CD14-positive monocyte (primary cell): ENCODE measurements at regions not wholly inside any gene's neighbourhood (a gene's known extent, or its start where the extent isn't known, plus 50 kb on each side); places are given as distances from the start of the nearest gene placed in this dataset.

Source experiments
- DNase-seq, 3 donors: peaks; one replicate each; pipeline ENCODE4 v3.0.0-alpha.2; 2011 to 2022
- H2AFZ ChIP-seq: 2 replicates; pipeline ENCODE4 v1.6.0; 2012; ENCODE audit warnings: mild to moderate bottlenecking, low read depth, low read length, inconsistent platforms; ENCODE audit not compliant: insufficient read depth, poor library complexity, severe bottlenecking
- H3K27ac ChIP-seq, 2 donors: 1 replicate in 1 of 2; 2 replicates in 1 of 2; pipeline ENCODE4 v1.5.1; 2012 to 2013; ENCODE audit warnings: low read length in 2 of 2, control low read depth in 1 of 2, inconsistent platforms in 1 of 2, low read depth in 1 of 2, mild to moderate bottlenecking in 1 of 2
- H3K27me3 ChIP-seq, 2 donors: one replicate each; pipeline versions ENCODE4 v1.6.0 to v1.6.1; 2011 to 2013; ENCODE audit warnings: low read length in 2 of 2; ENCODE audit not compliant: control insufficient read depth in 2 of 2, insufficient read depth in 2 of 2
- H3K36me3 ChIP-seq, 2 donors: replicated peaks in 1 of 2; 1 replicate in 1 of 2; 2 replicates in 1 of 2; pipeline versions ENCODE4 v1.5.1 to v1.6.1; 2012 to 2013; ENCODE audit warnings: low read length in 2 of 2, control low read depth in 1 of 2, inconsistent platforms in 1 of 2, mild to moderate bottlenecking in 1 of 2; ENCODE audit not compliant: insufficient read depth in 2 of 2, control insufficient read depth in 1 of 2
- H3K4me1 ChIP-seq, 2 donors: 1 replicate in 1 of 2; 2 replicates in 1 of 2; pipeline versions ENCODE4 v1.5.1 to v1.6.1; 2012 to 2013; ENCODE audit warnings: low read length in 2 of 2, control low read depth in 1 of 2, inconsistent platforms in 1 of 2, mild to moderate bottlenecking in 1 of 2, moderate library complexity in 1 of 2; ENCODE audit not compliant: insufficient read depth in 2 of 2, control insufficient read depth in 1 of 2
- H3K4me2 ChIP-seq: replicated peaks from 2 replicates; pipeline ENCODE3; 2012; ENCODE audit warnings: low read length, moderate library complexity, mild to moderate bottlenecking; ENCODE audit not compliant: poor library complexity, severe bottlenecking; ENCODE audit errors: extremely low read depth
- H3K4me3 ChIP-seq, 3 experiments: fragments of 200-600 bp in 1 of 3; sonication (generic) in 1 of 3; replicated peaks in 1 of 3; 1 replicate in 2 of 3; 2 replicates in 1 of 3; pipeline ENCODE4 v1.5.1; 2011 to 2013; ENCODE audit warnings: low read length in 3 of 3, mild to moderate bottlenecking in 3 of 3, control low read depth in 2 of 3, low read depth in 2 of 3, inconsistent platforms in 1 of 3, moderate library complexity in 1 of 3
- H3K79me2 ChIP-seq: 2 replicates; pipeline ENCODE4 v1.6.0; 2012; ENCODE audit warnings: mild to moderate bottlenecking, control low read depth, inconsistent platforms, low read length, moderate library complexity; ENCODE audit not compliant: insufficient read depth
- H3K9ac ChIP-seq: 2 replicates; pipeline ENCODE4 v1.6.0; 2017; ENCODE audit warnings: low read length, mild to moderate bottlenecking; ENCODE audit not compliant: insufficient read depth, poor library complexity, severe bottlenecking
- H3K9me3 ChIP-seq, 2 donors: replicated peaks in 1 of 2; 1 replicate in 1 of 2; 2 replicates in 1 of 2; pipeline versions ENCODE4 v1.5.1 to v1.6.1; 2012 to 2013; ENCODE audit warnings: low read length in 2 of 2, control low read depth in 1 of 2; ENCODE audit not compliant: control insufficient read depth in 1 of 2, insufficient read depth in 1 of 2
- H4K20me1 ChIP-seq: 2 replicates; pipeline ENCODE4 v1.6.0; 2012; ENCODE audit warnings: mild to moderate bottlenecking, low read length, control low read depth, moderate library complexity; ENCODE audit not compliant: insufficient read depth
- H3K27ac Mint-ChIP-seq, 7 donors: one replicate each; pipeline ENCODE4 v1.8.0; 2020; ENCODE audit warnings: mild to moderate bottlenecking in 7 of 7, mixed read lengths in 7 of 7, moderate library complexity in 6 of 7, inconsistent platforms in 2 of 7
- H3K27me3 Mint-ChIP-seq, 3 donors: one replicate each; pipeline ENCODE4 v1.8.0; 2021 to 2022; ENCODE audit warnings: low read depth in 3 of 3, mild to moderate bottlenecking in 3 of 3, mixed read lengths in 3 of 3, moderate library complexity in 3 of 3, inconsistent platforms in 1 of 3
- H3K36me3 Mint-ChIP-seq, 2 donors: one replicate each; pipeline ENCODE4 v1.8.0; 2020; ENCODE audit warnings: mixed read lengths in 2 of 2, inconsistent platforms in 1 of 2, mild to moderate bottlenecking in 1 of 2
- H3K4me1 Mint-ChIP-seq: one replicate; pipeline ENCODE4 v1.8.0; 2020; ENCODE audit warnings: mild to moderate bottlenecking, mixed read lengths
- H3K4me3 Mint-ChIP-seq, 2 donors: one replicate each; pipeline ENCODE4 v1.8.0; 2020; ENCODE audit warnings: mild to moderate bottlenecking in 2 of 2, mixed read lengths in 2 of 2, moderate library complexity in 1 of 2
- H3K9me3 Mint-ChIP-seq, 7 donors: one replicate each; pipeline ENCODE4 v1.8.0; 2020 to 2022; ENCODE audit warnings: mixed read lengths in 7 of 7, mild to moderate bottlenecking in 6 of 7, moderate library complexity in 6 of 7, inconsistent platforms in 2 of 7
- CTCF ChIP-seq: fragments of 200-600 bp; IDR thresholded peaks from one replicate; pipeline ENCODE4 v1.8.0; 2022; ENCODE audit warnings: antibody characterized with exemption, mild to moderate bottlenecking
- WGBS: methylation state at CpG from one replicate; pipeline ENCODE4 v1.1.5; 2013; ENCODE audit warnings: missing lambda C conversion rate; ENCODE audit not compliant: insufficient coverage; 5-methylcytosine and 5-hydroxymethylcytosine counted together
- intact Hi-C, 2 donors: fragments of 100-400 bp; cut with micrococcal nuclease; formaldehyde crosslinking; loops; one replicate each; pipeline versions ENCODE4 v1.15.0 to v1.15.1; 2023

DNA sequence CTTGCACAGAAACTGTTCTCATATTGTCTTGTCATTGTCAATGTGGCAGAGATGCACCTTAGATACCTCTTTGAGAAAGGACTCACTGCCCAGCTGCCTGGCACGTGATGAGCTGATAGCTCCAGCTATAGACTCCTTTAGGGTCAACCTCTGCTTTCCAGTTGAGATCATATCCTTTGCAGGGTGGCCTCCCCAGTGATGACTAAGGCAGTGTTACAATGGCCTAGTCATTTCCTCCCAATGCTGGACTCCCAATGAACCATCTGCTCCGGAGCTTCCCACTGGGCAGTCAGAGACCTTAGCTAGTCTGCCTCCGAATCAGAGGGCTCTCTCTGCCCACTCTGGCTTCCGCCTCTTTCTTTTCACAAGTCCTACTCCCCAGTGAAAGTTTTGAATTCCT is 79.5 kb downstream of the CHRD start:
- Histone ChIP-seq H3K4me2 (no peak overlapping the region), H3K27ac (no peak overlapping the region), H3K27me3 (no peaks in the 10 kb centered on the region), H4K20me1 (no peaks in the 10 kb centered on the region), H3K9me3 (no peaks in the 10 kb centered on the region), H3K4me1 (peaks cover 0 to 5% of the 10 kb centered on the region in 2 donors), H2AFZ (no peak overlapping the region), H3K79me2 (no peaks in the 10 kb centered on the region), H3K4me3 (no peak overlapping the region), H3K9ac (no peak overlapping the region), H3K36me3 (no peaks in the 10 kb centered on the region)
- Mint-ChIP-seq H3K36me3 (no peaks in the 10 kb centered on the region), H3K27ac (peak overlapping the region in 1 of 7 donors; percentile 74), H3K9me3 (peaks cover 0 to 13% (median 4%) of the 10 kb centered on the region in 7 donors), H3K27me3 (peaks cover 0 to 15% (median 4%) of the 10 kb centered on the region in 3 donors), H3K4me1 (no peaks in the 10 kb centered on the region), H3K4me3 (no peak overlapping the region)
- no peak for TF ChIP-seq CTCF
- intact Hi-C loops = no loop called here
- DNase-seq = peak in 1 of 3 donors; percentile 81
- 50% methylated on average over 2 of the region's 4 CpGs for WGBS

DNA sequence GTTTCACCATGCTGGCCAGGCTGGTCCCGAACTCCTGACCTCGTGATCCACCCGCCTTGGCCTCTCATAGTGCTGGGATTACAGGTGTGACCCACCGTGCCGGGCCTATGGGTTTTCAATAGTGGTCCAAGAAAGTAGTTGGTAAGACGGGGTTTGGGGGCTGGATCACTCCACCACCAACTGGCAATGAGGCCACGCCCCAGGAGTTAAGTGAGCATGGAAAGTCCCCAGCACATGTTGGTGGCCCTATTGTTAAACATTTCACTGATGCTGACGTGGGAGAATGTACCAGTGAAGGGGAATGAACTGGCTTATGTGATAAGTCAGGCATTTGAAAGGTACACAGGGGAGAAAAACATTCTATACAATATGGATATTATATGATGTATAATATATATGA is 80.4 kb downstream of the CHRD start:
- no peak overlapping the region for H2AFZ ChIP-seq
- H3K79me2 ChIP-seq = no peaks in the 10 kb centered on the region
- no peaks in the 10 kb centered on the region for H3K27me3 ChIP-seq
- no peak overlapping the region for H3K4me2 ChIP-seq
- intact Hi-C loops = no loop called here
- no peaks in the 10 kb centered on the region for H3K9me3 ChIP-seq
- no peak overlapping the region for H3K4me3 Mint-ChIP-seq
- no peaks in the 10 kb centered on the region for H3K36me3 Mint-ChIP-seq
- no peak overlapping the region for H3K4me3 ChIP-seq
- no peak overlapping the region for H3K27ac Mint-ChIP-seq
- peaks cover 0 to 13% (median 4%) of the 10 kb centered on the region in 7 donors for H3K9me3 Mint-ChIP-seq
- H3K9ac ChIP-seq = no peak overlapping the region
- no peak for TF ChIP-seq CTCF
- WGBS = no CpG with 5 or more reads among the region's 8 CpGs
- no peaks in the 10 kb centered on the region for H3K4me1 Mint-ChIP-seq
- no peak overlapping the region for H3K27ac ChIP-seq
- DNase-seq = no peak
- no peaks in the 10 kb centered on the region for H4K20me1 ChIP-seq
- H3K36me3 ChIP-seq = no peaks in the 10 kb centered on the region
- peaks cover 0 to 15% (median 4%) of the 10 kb centered on the region in 3 donors for H3K27me3 Mint-ChIP-seq
- H3K4me1 ChIP-seq = peaks cover 0 to 5% of the 10 kb centered on the region in 2 donors
